ENCODE measurements at regions not wholly inside any gene's neighbourhood (a gene's known extent, or its start where the extent isn't known, plus 50 kb on each side); places are given as distances from the start of the nearest gene placed in this dataset.

- DNase-seq (ENCODE audit: low spot score), result peak; percentile 59
- Histone ChIP-seq H3K9me3 (ENCODE audit: low read depth, low read length, poor library complexity, severe bottlenecking) (no peaks in the 10 kb centered on the region), H3K27ac (ENCODE audit: low read depth, low read length, poor library complexity, severe bottlenecking) (peak overlapping the region; percentile 1), H3K27me3 (replicated peaks; ENCODE audit: insufficient read depth, low read depth, low read length, poor library complexity) (no peaks in the 10 kb centered on the region), H3K36me3 (ENCODE audit: insufficient read depth, low read length, poor library complexity, severe bottlenecking) (no peaks in the 10 kb centered on the region), H3K4me3 (ENCODE audit: low read depth, low read length, poor library complexity, severe bottlenecking) (no peak overlapping the region), H3K4me1 (ENCODE audit: insufficient read depth, low read length, poor library complexity, severe bottlenecking) (peaks cover 5% of the 10 kb centered on the region)
- ChIA-PET POLR2A (ENCODE audit: low non-redundant PET) (no interaction called here), CTCF (no interaction called here)
- intact Hi-C loops (cut with micrococcal nuclease; ENCODE audit: unreplicated experiment), result no loop called here
- TF ChIP-seq, protein P1, sequence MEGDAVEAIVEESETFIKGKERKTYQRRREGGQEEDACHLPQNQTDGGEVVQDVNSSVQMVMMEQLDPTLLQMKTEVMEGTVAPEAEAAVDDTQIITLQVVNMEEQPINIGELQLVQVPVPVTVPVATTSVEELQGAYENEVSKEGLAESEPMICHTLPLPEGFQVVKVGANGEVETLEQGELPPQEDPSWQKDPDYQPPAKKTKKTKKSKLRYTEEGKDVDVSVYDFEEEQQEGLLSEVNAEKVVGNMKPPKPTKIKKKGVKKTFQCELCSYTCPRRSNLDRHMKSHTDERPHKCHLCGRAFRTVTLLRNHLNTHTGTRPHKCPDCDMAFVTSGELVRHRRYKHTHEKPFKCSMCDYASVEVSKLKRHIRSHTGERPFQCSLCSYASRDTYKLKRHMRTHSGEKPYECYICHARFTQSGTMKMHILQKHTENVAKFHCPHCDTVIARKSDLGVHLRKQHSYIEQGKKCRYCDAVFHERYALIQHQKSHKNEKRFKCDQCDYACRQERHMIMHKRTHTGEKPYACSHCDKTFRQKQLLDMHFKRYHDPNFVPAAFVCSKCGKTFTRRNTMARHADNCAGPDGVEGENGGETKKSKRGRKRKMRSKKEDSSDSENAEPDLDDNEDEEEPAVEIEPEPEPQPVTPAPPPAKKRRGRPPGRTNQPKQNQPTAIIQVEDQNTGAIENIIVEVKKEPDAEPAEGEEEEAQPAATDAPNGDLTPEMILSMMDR (conservative IDR thresholded peaks at IDR 0.05; ENCODE audit: low read depth, low read length), result no peak
- no peak for TF ChIP-seq EZH2 (IDR thresholded peaks at IDR 0.05; ENCODE audit: borderline replicate concordance, low read depth, low read length, poor library complexity, severe bottlenecking)
- no TSS peak for BruUV-seq (replicated peaks)
Measured at GRCh38 chr6:91185072-91185471, 598.2 kb upstream of the MAP3K7 start.

- BruUV-seq (replicated peaks), result no TSS peak
- Histone ChIP-seq H3K4me3 (ENCODE audit: low read depth, low read length, poor library complexity, severe bottlenecking) (no peak overlapping the region), H3K27ac (ENCODE audit: low read depth, low read length, poor library complexity, severe bottlenecking) (no peak overlapping the region), H3K4me1 (ENCODE audit: insufficient read depth, low read length, poor library complexity, severe bottlenecking) (peaks cover 5% of the 10 kb centered on the region), H3K27me3 (replicated peaks; ENCODE audit: insufficient read depth, low read depth, low read length, poor library complexity) (no peaks in the 10 kb centered on the region), H3K9me3 (ENCODE audit: low read depth, low read length, poor library complexity, severe bottlenecking) (no peaks in the 10 kb centered on the region), H3K36me3 (ENCODE audit: insufficient read depth, low read length, poor library complexity, severe bottlenecking) (no peaks in the 10 kb centered on the region)
- CTCF ChIA-PET, result no interaction called here
- DNase-seq (ENCODE audit: low spot score), result no peak
- intact Hi-C loops (cut with micrococcal nuclease; ENCODE audit: unreplicated experiment), result no loop called here
- POLR2A ChIA-PET (ENCODE audit: low non-redundant PET), result no interaction called here
- no peak for TF ChIP-seq EZH2 (IDR thresholded peaks at IDR 0.05; ENCODE audit: borderline replicate concordance, low read depth, low read length, poor library complexity, severe bottlenecking)
- TF ChIP-seq, protein P1 (conservative IDR thresholded peaks at IDR 0.05; ENCODE audit: low read depth, low read length), result no peak
Measured at GRCh38 chr6:91181416-91181815, 594.5 kb upstream of the MAP3K7 start.

GRCh38 chr6:91173651-91174050, 586.8 kb upstream of the MAP3K7 start:
- H3K4me3 ChIP-seq (ENCODE audit: low read depth, low read length, poor library complexity, severe bottlenecking), result no peak overlapping the region
- ChIA-PET CTCF (interaction anchor here (1.0 kb wide), 1 partner anchor 92 kb away, joined by 4 read pairs; no protein-coding TSS in a partner anchor), POLR2A (ENCODE audit: low non-redundant PET) (no interaction called here)
- H3K4me1 ChIP-seq (ENCODE audit: insufficient read depth, low read length, poor library complexity, severe bottlenecking), result peaks cover 40% of the 10 kb centered on the region
- intact Hi-C loops (cut with micrococcal nuclease; ENCODE audit: unreplicated experiment), result no loop called here
- TF ChIP-seq, protein P1 (conservative IDR thresholded peaks at IDR 0.05; ENCODE audit: low read depth, low read length), result no peak
- TF ChIP-seq EZH2 (IDR thresholded peaks at IDR 0.05; ENCODE audit: borderline replicate concordance, low read depth, low read length, poor library complexity, severe bottlenecking), result no peak
- no peaks in the 10 kb centered on the region for H3K9me3 ChIP-seq (ENCODE audit: low read depth, low read length, poor library complexity, severe bottlenecking)
- peak; percentile 42 for DNase-seq (ENCODE audit: low spot score)
- no peaks in the 10 kb centered on the region for H3K36me3 ChIP-seq (ENCODE audit: insufficient read depth, low read length, poor library complexity, severe bottlenecking)
- H3K27me3 ChIP-seq (replicated peaks; ENCODE audit: insufficient read depth, low read depth, low read length, poor library complexity), result no peaks in the 10 kb centered on the region
- peak overlapping the region; percentile 76 for H3K27ac ChIP-seq (ENCODE audit: low read depth, low read length, poor library complexity, severe bottlenecking)
- no TSS peak for BruUV-seq (replicated peaks)

Data from A673 (cell line).